OCI-LY1 (cell line): ENCODE measurements at regions not wholly inside any gene's neighbourhood (a gene's known extent, or its start where the extent isn't known, plus 50 kb on each side); places are given as distances from the start of the nearest gene placed in this dataset.

ENCODE experiments used
- H2AFZ ChIP-seq: fragments of 200-600 bp; sonication (generic), shearing (Covaris generic); 2 replicates; pipeline ENCODE4 v1.6.0; 2014; ENCODE audit warnings: antibody characterized with exemption, mild to moderate bottlenecking, low read length
- H3F3A ChIP-seq: fragments of 200-600 bp; sonication (generic), shearing (Covaris generic); 2 replicates; pipeline ENCODE4 v1.6.0; 2014; ENCODE audit warnings: mild to moderate bottlenecking, antibody characterized with exemption, low read length, moderate library complexity; ENCODE audit not compliant: insufficient read depth
- H3K27ac ChIP-seq: fragments of 200-600 bp; sonication (generic); 2 replicates; pipeline ENCODE4 v1.5.1; 2014; ENCODE audit warnings: low read length, mixed run types, mild to moderate bottlenecking, low read depth; ENCODE audit not compliant: poor library complexity, severe bottlenecking
- H3K27me3 ChIP-seq: fragments of 200-600 bp; sonication (generic); 2 replicates; pipeline ENCODE4 v1.6.0; 2014; ENCODE audit warnings: antibody characterized with exemption, mild to moderate bottlenecking, low read length, moderate library complexity; ENCODE audit not compliant: insufficient read depth
- H3K36me3 ChIP-seq: fragments of 200-600 bp; sonication (generic); 2 replicates; pipeline ENCODE4 v1.6.1; 2014; ENCODE audit warnings: mild to moderate bottlenecking, antibody characterized with exemption, low read length, moderate library complexity, mixed read lengths; ENCODE audit not compliant: insufficient read depth
- H3K4me1 ChIP-seq: fragments of 200-600 bp; sonication (generic); 2 replicates; pipeline ENCODE4 v1.5.1; 2014; ENCODE audit warnings: mild to moderate bottlenecking, low read length, moderate library complexity; ENCODE audit not compliant: insufficient read depth, severe bottlenecking
- H3K4me2 ChIP-seq: fragments of 200-600 bp; sonication (generic), shearing (Covaris generic); 2 replicates; pipeline ENCODE4 v1.6.1; 2014; ENCODE audit warnings: low read length
- H3K4me3 ChIP-seq: fragments of 200-600 bp; sonication (generic); 2 replicates; pipeline ENCODE4 v1.5.1; 2014; ENCODE audit warnings: low read length, low read depth, mild to moderate bottlenecking, mixed read lengths; ENCODE audit not compliant: poor library complexity, severe bottlenecking
- H3K79me2 ChIP-seq: fragments of 200-600 bp; shearing (Covaris generic); 2 replicates; pipeline ENCODE4 v1.6.1; 2016; ENCODE audit warnings: mixed run types, low read length, mixed read lengths; ENCODE audit not compliant: insufficient read depth
- H3K9ac ChIP-seq: fragments of 200-600 bp; sonication (generic), shearing (Covaris generic); 2 replicates; pipeline ENCODE4 v1.6.1; 2014; ENCODE audit warnings: mild to moderate bottlenecking, low read length, mixed read lengths
- H3K9me2 ChIP-seq: fragments of 200-600 bp; sonication (generic), shearing (Covaris generic); 2 replicates; pipeline ENCODE4 v1.6.1; 2014; ENCODE audit warnings: low read depth, mild to moderate bottlenecking, low read length, mixed read lengths
- H3K9me3 ChIP-seq: fragments of 200-600 bp; shearing (Covaris generic); 2 replicates; pipeline ENCODE4 v1.6.1; 2014; ENCODE audit warnings: low read length, mixed read lengths
- H4K20me1 ChIP-seq: fragments of 200-600 bp; sonication (generic), shearing (Covaris generic); 2 replicates; pipeline ENCODE4 v1.6.0; 2016; ENCODE audit warnings: mild to moderate bottlenecking, low read length; ENCODE audit not compliant: insufficient read depth
- CTCF ChIP-seq: fragments of 200-600 bp; sonication (generic), shearing (Covaris generic); IDR thresholded peaks from 2 replicates; pipeline ENCODE4 v1.5.1; 2017; ENCODE audit warnings: mild to moderate bottlenecking, antibody characterized with exemption, low read length, moderate library complexity, mixed read lengths
- EZH2 ChIP-seq: fragments of 200-600 bp; sonication (generic), shearing (Covaris generic); IDR thresholded peaks from 2 replicates; pipeline ENCODE4 v1.8.0; 2017; ENCODE audit warnings: borderline replicate concordance, mixed run types, mild to moderate bottlenecking, antibody characterized with exemption, low read length, moderate library complexity, mixed read lengths

GRCh38 chr11:91763331-91763730 lies 461.3 kb upstream of the FAT3 start:
- Histone ChIP-seq H3K36me3 (no peaks in the 10 kb centered on the region), H3F3A (no peaks in the 10 kb centered on the region), H3K4me3 (no peak overlapping the region), H3K9ac (no peak overlapping the region), H3K9me3 (no peaks in the 10 kb centered on the region), H3K27ac (no peak overlapping the region), H3K79me2 (no peaks in the 10 kb centered on the region), H3K9me2 (no peaks in the 10 kb centered on the region), H3K4me2 (no peak overlapping the region), H4K20me1 (no peaks in the 10 kb centered on the region), H3K27me3 (no peaks in the 10 kb centered on the region), H3K4me1 (no peaks in the 10 kb centered on the region), H2AFZ (no peak overlapping the region)
- TF ChIP-seq EZH2 (no peak), CTCF (no peak)

GRCh38 chr11:91761406-91762025 lies 463.1 kb upstream of the FAT3 start:
- no peaks in the 10 kb centered on the region for H3K4me1 ChIP-seq
- H3K79me2 ChIP-seq = no peaks in the 10 kb centered on the region
- H3K27ac ChIP-seq = no peak overlapping the region
- no peak overlapping the region for H3K9ac ChIP-seq
- no peaks in the 10 kb centered on the region for H3K9me3 ChIP-seq
- no peak overlapping the region for H3K4me2 ChIP-seq
- H3K27me3 ChIP-seq = no peaks in the 10 kb centered on the region
- TF ChIP-seq CTCF (no peak), EZH2 (no peak)
- no peak overlapping the region for H2AFZ ChIP-seq
- H3K36me3 ChIP-seq = no peaks in the 10 kb centered on the region
- H4K20me1 ChIP-seq = no peaks in the 10 kb centered on the region
- H3F3A ChIP-seq = no peaks in the 10 kb centered on the region
- no peaks in the 10 kb centered on the region for H3K9me2 ChIP-seq
- no peak overlapping the region for H3K4me3 ChIP-seq

- H3K9ac ChIP-seq = no peak overlapping the region
- no peaks in the 10 kb centered on the region for H3K79me2 ChIP-seq
- H4K20me1 ChIP-seq = no peaks in the 10 kb centered on the region
- no peaks in the 10 kb centered on the region for H3F3A ChIP-seq
- H3K27me3 ChIP-seq = no peaks in the 10 kb centered on the region
- no peaks in the 10 kb centered on the region for H3K9me2 ChIP-seq
- H3K4me3 ChIP-seq = no peak overlapping the region
- no peak overlapping the region for H3K27ac ChIP-seq
- H3K4me1 ChIP-seq = no peaks in the 10 kb centered on the region
- H3K4me2 ChIP-seq = no peak overlapping the region
- TF ChIP-seq CTCF (no peak), EZH2 (no peak)
- H3K36me3 ChIP-seq = no peaks in the 10 kb centered on the region
- H3K9me3 ChIP-seq = no peaks in the 10 kb centered on the region
- H2AFZ ChIP-seq = no peak overlapping the region
These were observed 467.7 kb upstream of the FAT3 start for GRCh38 chr11:91756829-91757480.
